ENCODE measurements at regions not wholly inside any gene's neighbourhood (a gene's known extent, or its start where the extent isn't known, plus 50 kb on each side); places are given as distances from the start of the nearest gene placed in this dataset.
"Not testable (repeated sequence)": the region's sequence is repeated elsewhere in the genome, so short reads cannot be mapped to it uniquely, and the experiment has no call there.

- DNase-seq: no peak
- no peaks in the 10 kb centered on the region for H3K36me3 ChIP-seq (replicated peaks; ENCODE audit: control insufficient read depth, insufficient read depth, low read length)
- no peak overlapping the region for H3K4me3 ChIP-seq (ENCODE audit: insufficient read depth, low read depth, low read length)
- no peaks in the 10 kb centered on the region for H3K27me3 ChIP-seq (ENCODE audit: control insufficient read depth, insufficient read depth, low read length)
Measured at GRCh38 chr2:57461624-57462023, 585.0 kb upstream of the VRK2 start.

- no peak for DNase-seq
- H3K36me3 ChIP-seq (replicated peaks; ENCODE audit: control insufficient read depth, insufficient read depth, low read length): no peaks in the 10 kb centered on the region
- H3K27me3 ChIP-seq (ENCODE audit: control insufficient read depth, insufficient read depth, low read length): no peaks in the 10 kb centered on the region
- no peak overlapping the region for H3K4me3 ChIP-seq (ENCODE audit: insufficient read depth, low read depth, low read length)
Measured at GRCh38 chr2:57465067-57465466, 581.5 kb upstream of the VRK2 start.

GRCh38 chr2:57465967-57466366 lies 580.6 kb upstream of the VRK2 start:
- H3K27me3 ChIP-seq (ENCODE audit: control insufficient read depth, insufficient read depth, low read length): no peaks in the 10 kb centered on the region
- H3K36me3 ChIP-seq (replicated peaks; ENCODE audit: control insufficient read depth, insufficient read depth, low read length): no peaks in the 10 kb centered on the region
- no peak for DNase-seq
- H3K4me3 ChIP-seq (ENCODE audit: insufficient read depth, low read depth, low read length): no peak overlapping the region

GRCh38 chr2:57475391-57475790 lies 571.2 kb upstream of the VRK2 start:
- no peak for DNase-seq
- Histone ChIP-seq H3K4me3 (ENCODE audit: insufficient read depth, low read depth, low read length) (no peak overlapping the region), H3K36me3 (replicated peaks; ENCODE audit: control insufficient read depth, insufficient read depth, low read length) (no peaks in the 10 kb centered on the region), H3K27me3 (ENCODE audit: control insufficient read depth, insufficient read depth, low read length) (no peaks in the 10 kb centered on the region)

GRCh38 chr2:57479981-57480380 lies 566.6 kb upstream of the VRK2 start:
- no peak overlapping the region for H3K4me3 ChIP-seq (ENCODE audit: insufficient read depth, low read depth, low read length)
- no peaks in the 10 kb centered on the region for H3K27me3 ChIP-seq (ENCODE audit: control insufficient read depth, insufficient read depth, low read length)
- DNase-seq: no peak
- H3K36me3 ChIP-seq (replicated peaks; ENCODE audit: control insufficient read depth, insufficient read depth, low read length): no peaks in the 10 kb centered on the region

GRCh38 chr2:57488061-57488460 lies 558.5 kb upstream of the VRK2 start:
- DNase-seq: no peak
- Histone ChIP-seq H3K36me3 (replicated peaks; ENCODE audit: control insufficient read depth, insufficient read depth, low read length) (no peaks in the 10 kb centered on the region), H3K4me3 (ENCODE audit: insufficient read depth, low read depth, low read length) (no peak overlapping the region), H3K27me3 (ENCODE audit: control insufficient read depth, insufficient read depth, low read length) (no peaks in the 10 kb centered on the region)

GRCh38 chr2:57490741-57491140 lies 555.9 kb upstream of the VRK2 start:
- DNase-seq: no peak
- H3K4me3 ChIP-seq (ENCODE audit: insufficient read depth, low read depth, low read length): no peak overlapping the region
- no peaks in the 10 kb centered on the region for H3K27me3 ChIP-seq (ENCODE audit: control insufficient read depth, insufficient read depth, low read length)
- H3K36me3 ChIP-seq (replicated peaks; ENCODE audit: control insufficient read depth, insufficient read depth, low read length): no peaks in the 10 kb centered on the region

- H3K4me3 ChIP-seq (ENCODE audit: insufficient read depth, low read depth, low read length): no peak overlapping the region
- H3K36me3 ChIP-seq (replicated peaks; ENCODE audit: control insufficient read depth, insufficient read depth, low read length): no peaks in the 10 kb centered on the region
- no peak for DNase-seq
- no peaks in the 10 kb centered on the region for H3K27me3 ChIP-seq (ENCODE audit: control insufficient read depth, insufficient read depth, low read length)
Measured at GRCh38 chr2:57491213-57491612, 555.4 kb upstream of the VRK2 start.

GRCh38 chr2:57493966-57494365 lies 552.6 kb upstream of the VRK2 start:
- not testable (repeated sequence) for H3K4me3 ChIP-seq (ENCODE audit: insufficient read depth, low read depth, low read length); H3K27me3 ChIP-seq (ENCODE audit: control insufficient read depth, insufficient read depth, low read length); DNase-seq; H3K36me3 ChIP-seq (replicated peaks; ENCODE audit: control insufficient read depth, insufficient read depth, low read length)

- no peaks in the 10 kb centered on the region for H3K36me3 ChIP-seq (replicated peaks; ENCODE audit: control insufficient read depth, insufficient read depth, low read length)
- DNase-seq: peak; percentile 19
- H3K27me3 ChIP-seq (ENCODE audit: control insufficient read depth, insufficient read depth, low read length): no peaks in the 10 kb centered on the region
- H3K4me3 ChIP-seq (ENCODE audit: insufficient read depth, low read depth, low read length): no peak overlapping the region
Measured at GRCh38 chr2:57497489-57498096, 549.0 kb upstream of the VRK2 start.

GRCh38 chr2:57504787-57505186 lies 541.8 kb upstream of the VRK2 start:
- DNase-seq: no peak
- Histone ChIP-seq H3K36me3 (replicated peaks; ENCODE audit: control insufficient read depth, insufficient read depth, low read length) (no peaks in the 10 kb centered on the region), H3K4me3 (ENCODE audit: insufficient read depth, low read depth, low read length) (no peak overlapping the region), H3K27me3 (ENCODE audit: control insufficient read depth, insufficient read depth, low read length) (no peaks in the 10 kb centered on the region)

- no peaks in the 10 kb centered on the region for H3K27me3 ChIP-seq (ENCODE audit: control insufficient read depth, insufficient read depth, low read length)
- DNase-seq: no peak
- no peaks in the 10 kb centered on the region for H3K36me3 ChIP-seq (replicated peaks; ENCODE audit: control insufficient read depth, insufficient read depth, low read length)
- no peak overlapping the region for H3K4me3 ChIP-seq (ENCODE audit: insufficient read depth, low read depth, low read length)
Measured at GRCh38 chr2:57509189-57509588, 537.4 kb upstream of the VRK2 start.

- no peak overlapping the region for H3K4me3 ChIP-seq (ENCODE audit: insufficient read depth, low read depth, low read length)
- no peaks in the 10 kb centered on the region for H3K27me3 ChIP-seq (ENCODE audit: control insufficient read depth, insufficient read depth, low read length)
- DNase-seq: no peak
- no peaks in the 10 kb centered on the region for H3K36me3 ChIP-seq (replicated peaks; ENCODE audit: control insufficient read depth, insufficient read depth, low read length)
Measured at GRCh38 chr2:57510704-57511103, 535.9 kb upstream of the VRK2 start.

- H3K27me3 ChIP-seq (ENCODE audit: control insufficient read depth, insufficient read depth, low read length): no peaks in the 10 kb centered on the region
- no peak for DNase-seq
- H3K36me3 ChIP-seq (replicated peaks; ENCODE audit: control insufficient read depth, insufficient read depth, low read length): no peaks in the 10 kb centered on the region
- H3K4me3 ChIP-seq (ENCODE audit: insufficient read depth, low read depth, low read length): no peak overlapping the region
Measured at GRCh38 chr2:57515366-57515765, 531.2 kb upstream of the VRK2 start.

GRCh38 chr2:57516698-57517340 lies 529.8 kb upstream of the VRK2 start:
- no peak overlapping the region for H3K4me3 ChIP-seq (ENCODE audit: insufficient read depth, low read depth, low read length)
- no peaks in the 10 kb centered on the region for H3K36me3 ChIP-seq (replicated peaks; ENCODE audit: control insufficient read depth, insufficient read depth, low read length)
- peak; percentile 4 for DNase-seq
- H3K27me3 ChIP-seq (ENCODE audit: control insufficient read depth, insufficient read depth, low read length): no peaks in the 10 kb centered on the region

- H3K4me3 ChIP-seq (ENCODE audit: insufficient read depth, low read depth, low read length): no peak overlapping the region
- H3K27me3 ChIP-seq (ENCODE audit: control insufficient read depth, insufficient read depth, low read length): no peaks in the 10 kb centered on the region
- H3K36me3 ChIP-seq (replicated peaks; ENCODE audit: control insufficient read depth, insufficient read depth, low read length): no peaks in the 10 kb centered on the region
- no peak for DNase-seq
Measured at GRCh38 chr2:57523304-57523703, 523.3 kb upstream of the VRK2 start.
